HG03280 (cell line): ENCODE measurements at regions not wholly inside any gene's neighbourhood (a gene's known extent, or its start where the extent isn't known, plus 50 kb on each side); places are given as distances from the start of the nearest gene placed in this dataset.
"Not testable (repeated sequence)": the region's sequence is repeated elsewhere in the genome, so short reads cannot be mapped to it uniquely, and the experiment has no call there.

Experiments
- ATAC-seq: cut with Tn5 transposase; IDR thresholded peaks from one replicate; pipeline ENCODE4 v1.9.1; 2021; ENCODE audit warnings: mild to moderate bottlenecking, moderate library complexity; ENCODE audit not compliant: unreplicated experiment

- ATAC-seq = no peak
Measured at GRCh38 chr6:114862819-114863218, 520.0 kb upstream of the HS3ST5 start.

- no peak for ATAC-seq
Measured at GRCh38 chr6:114862064-114862463, 519.2 kb upstream of the HS3ST5 start.

GRCh38 chr6:114844359-114844758 lies 501.5 kb upstream of the HS3ST5 start:
- no peak for ATAC-seq

- no peak for ATAC-seq
Measured at GRCh38 chr6:114839019-114839418, 496.2 kb upstream of the HS3ST5 start.

GRCh38 chr6:114833211-114833610 lies 490.4 kb upstream of the HS3ST5 start:
- ATAC-seq = no peak

- no peak for ATAC-seq
Measured at GRCh38 chr6:114830515-114830914, 487.7 kb upstream of the HS3ST5 start.

- no peak for ATAC-seq
Measured at GRCh38 chr6:114827135-114827534, 484.3 kb upstream of the HS3ST5 start.

GRCh38 chr6:114824409-114824808 lies 481.6 kb upstream of the HS3ST5 start:
- ATAC-seq = no peak

GRCh38 chr6:114816678-114817077 lies 473.9 kb upstream of the HS3ST5 start:
- no peak for ATAC-seq

- no peak for ATAC-seq
Measured at GRCh38 chr6:114810468-114810867, 467.6 kb upstream of the HS3ST5 start.

GRCh38 chr6:114805426-114805825 lies 462.6 kb upstream of the HS3ST5 start:
- ATAC-seq = not testable (repeated sequence)

- ATAC-seq = no peak
Measured at GRCh38 chr6:114796576-114796975, 453.8 kb upstream of the HS3ST5 start.

- no peak for ATAC-seq
Measured at GRCh38 chr6:114793428-114793827, 450.6 kb upstream of the HS3ST5 start.

- no peak for ATAC-seq
Measured at GRCh38 chr6:114785235-114786127, 442.7 kb upstream of the HS3ST5 start.

- ATAC-seq = no peak
Measured at GRCh38 chr6:114783783-114784182, 441.0 kb upstream of the HS3ST5 start.

GRCh38 chr6:114783083-114783482 lies 440.3 kb upstream of the HS3ST5 start:
- no peak for ATAC-seq

- no peak for ATAC-seq
Measured at GRCh38 chr6:114764866-114765265, 422.0 kb upstream of the HS3ST5 start.

GRCh38 chr6:114762145-114762544 lies 419.3 kb upstream of the HS3ST5 start:
- ATAC-seq = no peak

GRCh38 chr6:114747995-114748625 lies 405.3 kb upstream of the HS3ST5 start:
- peak; percentile 64 for ATAC-seq

GRCh38 chr6:114740547-114740946 lies 397.7 kb upstream of the HS3ST5 start:
- ATAC-seq = no peak

GRCh38 chr6:114739656-114740055 lies 396.8 kb upstream of the HS3ST5 start:
- ATAC-seq = no peak

- ATAC-seq = no peak
Measured at GRCh38 chr6:114735025-114735735, 392.4 kb upstream of the HS3ST5 start.
